PC-9 (cell line): ENCODE measurements at regions not wholly inside any gene's neighbourhood (a gene's known extent, or its start where the extent isn't known, plus 50 kb on each side); places are given as distances from the start of the nearest gene placed in this dataset.

Experiments
- BruUV-seq: library from RNA; stranded (reverse); fragments of 400-500 nt; replicated peaks from 2 replicates; lab custom pipeline; 2021; lab: Mats Ljungman, UMichigan
- CTCF ChIA-PET: fragments of 300-600 bp; sonication (Branson Sonifier 250); formaldehyde crosslinking; loops from one replicate; lab custom pipeline; 2022; ENCODE audit warnings: antibody characterized with exemption; lab: Charles Lee
- POLR2A ChIA-PET: fragments of 300-600 bp; sonication (Branson Sonifier 250); formaldehyde crosslinking; loops from one replicate; lab custom pipeline; 2022; ENCODE audit warnings: antibody characterized with exemption; ENCODE audit not compliant: unreplicated experiment; lab: Charles Lee
- DNase-seq, 2 experiments: peaks; one replicate each; pipeline versions ENCODE4 v3.0.0 to v3.0.0-alpha.2; 2015 to 2022; ENCODE audit warnings: mixed read lengths in 1 of 2
- H2AFZ ChIP-seq: fragments of 200-600 bp; sonication (generic); 2 replicates; pipeline ENCODE4 v1.8.1; 2017; ENCODE audit warnings: antibody characterized with exemption
- H3F3A ChIP-seq: fragments of 200-600 bp; sonication (generic); 2 replicates; pipeline ENCODE4 v1.8.1; 2017; ENCODE audit warnings: antibody characterized with exemption, mild to moderate bottlenecking, low read depth; ENCODE audit not compliant: insufficient read depth
- H3K27ac ChIP-seq: fragments of 200-600 bp; sonication (generic); 2 replicates; pipeline ENCODE4 v1.6.1; 2016; ENCODE audit warnings: mixed run types
- H3K27me3 ChIP-seq: fragments of 200-600 bp; sonication (generic); 2 replicates; pipeline ENCODE4 v1.6.1; 2016; ENCODE audit warnings: low read depth, mixed run types; ENCODE audit not compliant: insufficient read depth
- H3K36me3 ChIP-seq: fragments of 200-600 bp; sonication (generic); 2 replicates; pipeline ENCODE4 v1.6.1; 2016; ENCODE audit warnings: low read depth, mixed run types
- H3K4me1 ChIP-seq: fragments of 200-600 bp; sonication (generic); replicated peaks from 2 replicates; pipeline ENCODE4 v1.6.1; 2016; ENCODE audit warnings: mixed run types; ENCODE audit not compliant: insufficient read depth
- H3K4me2 ChIP-seq: fragments of 200-600 bp; sonication (generic); 2 replicates; pipeline ENCODE4 v1.6.1; 2017; ENCODE audit warnings: mixed run types
- H3K4me3 ChIP-seq: fragments of 200-600 bp; sonication (generic); 2 replicates; pipeline ENCODE4 v1.6.1; 2016; ENCODE audit warnings: mixed run types
- H3K79me2 ChIP-seq: fragments of 200-600 bp; sonication (generic); 2 replicates; pipeline ENCODE4 v1.6.1; 2017; ENCODE audit warnings: low read depth, mixed run types
- H3K9me2 ChIP-seq: fragments of 200-600 bp; sonication (generic); 2 replicates; pipeline ENCODE4 v1.8.1; 2017; ENCODE audit warnings: mild to moderate bottlenecking; ENCODE audit not compliant: insufficient read depth
- H3K9me3 ChIP-seq: fragments of 200-600 bp; sonication (generic); 2 replicates; pipeline ENCODE4 v1.8.1; 2016; ENCODE audit warnings: low read depth; ENCODE audit not compliant: insufficient read depth
- H4K20me1 ChIP-seq: fragments of 200-600 bp; sonication (generic); 2 replicates; pipeline ENCODE4 v1.8.1; 2017; ENCODE audit not compliant: insufficient read depth
- CTCF ChIP-seq: fragments of 200-600 bp; sonication (generic); conservative IDR thresholded peaks from 2 replicates; pipeline ENCODE4 v1.6.1; 2017; ENCODE audit warnings: mixed run types, antibody characterized with exemption, mild to moderate bottlenecking, moderate library complexity
- EZH2 ChIP-seq: fragments of 200-600 bp; sonication (generic); IDR thresholded peaks from 2 replicates; pipeline ENCODE4 v1.8.0; 2017; ENCODE audit warnings: antibody characterized with exemption, low read depth
- intact Hi-C: fragments of 100-400 bp; cut with micrococcal nuclease; formaldehyde crosslinking; loops from one replicate; pipeline ENCODE4 v1.10.0; 2022; ENCODE audit not compliant: unreplicated experiment

GRCh38 chr6:80566361-80566760 is 459.9 kb downstream of the BCKDHB start:
- Histone ChIP-seq H2AFZ (no peak overlapping the region), H3K4me1 (no peaks in the 10 kb centered on the region), H3K27me3 (no peaks in the 10 kb centered on the region), H3K36me3 (no peaks in the 10 kb centered on the region), H3F3A (no peaks in the 10 kb centered on the region), H3K4me2 (no peak overlapping the region), H3K4me3 (no peak overlapping the region), H4K20me1 (no peaks in the 10 kb centered on the region), H3K79me2 (no peaks in the 10 kb centered on the region), H3K27ac (no peak overlapping the region), H3K9me3 (no peaks in the 10 kb centered on the region), H3K9me2 (no peaks in the 10 kb centered on the region)
- ChIA-PET CTCF (no interaction called here), POLR2A (no interaction called here)
- BruUV-seq = no TSS peak
- DNase-seq = no peak
- intact Hi-C loops = no loop called here
- TF ChIP-seq CTCF = no peak
- no peak for TF ChIP-seq EZH2

- Histone ChIP-seq H4K20me1 (no peaks in the 10 kb centered on the region), H3K36me3 (no peaks in the 10 kb centered on the region), H2AFZ (no peak overlapping the region), H3K4me1 (no peaks in the 10 kb centered on the region), H3K9me3 (no peaks in the 10 kb centered on the region), H3K27me3 (no peaks in the 10 kb centered on the region), H3K4me3 (no peak overlapping the region), H3K79me2 (no peaks in the 10 kb centered on the region), H3K4me2 (no peak overlapping the region), H3K27ac (no peak overlapping the region), H3F3A (no peaks in the 10 kb centered on the region), H3K9me2 (no peaks in the 10 kb centered on the region)
- ChIA-PET POLR2A (no interaction called here), CTCF (no interaction called here)
- BruUV-seq = no TSS peak
- intact Hi-C loops = no loop called here
- TF ChIP-seq CTCF (no peak), EZH2 (no peak)
- no peak for DNase-seq
Observed at GRCh38 chr6:80553071-80553740, 446.7 kb downstream of the BCKDHB start.

- no peak overlapping the region for H3K27ac ChIP-seq
- H3K36me3 ChIP-seq = no peaks in the 10 kb centered on the region
- H3K9me2 ChIP-seq = no peaks in the 10 kb centered on the region
- ChIA-PET CTCF (no interaction called here), POLR2A (no interaction called here)
- no peaks in the 10 kb centered on the region for H4K20me1 ChIP-seq
- H3K9me3 ChIP-seq = no peaks in the 10 kb centered on the region
- no peak overlapping the region for H3K4me2 ChIP-seq
- no TSS peak for BruUV-seq
- intact Hi-C loops = no loop called here
- H2AFZ ChIP-seq = no peak overlapping the region
- no peaks in the 10 kb centered on the region for H3K27me3 ChIP-seq
- no peaks in the 10 kb centered on the region for H3K79me2 ChIP-seq
- no peaks in the 10 kb centered on the region for H3F3A ChIP-seq
- no peak for TF ChIP-seq CTCF
- no peak for TF ChIP-seq EZH2
- no peak overlapping the region for H3K4me3 ChIP-seq
- no peak for DNase-seq
- no peaks in the 10 kb centered on the region for H3K4me1 ChIP-seq
Observed at GRCh38 chr6:80550748-80551147, 444.3 kb downstream of the BCKDHB start.
